Tibial artery (tissue), 4 donors: ENCODE measurements at regions not wholly inside any gene's neighbourhood (a gene's known extent, or its start where the extent isn't known, plus 50 kb on each side); places are given as distances from the start of the nearest gene placed in this dataset.

ENCODE experiments used
- DNase-seq, 2 donors: peaks; one replicate each; pipeline ENCODE4 v3.0.0-alpha.2; 2019
- H3K27ac ChIP-seq, 2 donors: fragments of 200-600 bp; sonication (generic) in 1 of 2; 1 replicate in 1 of 2; 2 replicates in 1 of 2; pipeline ENCODE4 v1.5.1; 2018 to 2019; ENCODE audit warnings: mild to moderate bottlenecking in 1 of 2
- H3K27me3 ChIP-seq, 2 donors: fragments of 200-600 bp; sonication (generic) in 1 of 2; one replicate each; pipeline versions ENCODE4 v1.5.1 to v1.6.0; 2016 to 2019
- H3K36me3 ChIP-seq, 3 donors: fragments of 200-600 bp; sonication (generic) in 2 of 3; one replicate each; pipeline ENCODE4 v1.5.1; 2016 to 2019; ENCODE audit warnings: mild to moderate bottlenecking in 2 of 3
- H3K4me1 ChIP-seq, 4 donors: fragments of 200-600 bp; sonication (generic) in 2 of 4; 1 replicate in 3 of 4; 2 replicates in 1 of 4; pipeline ENCODE4 v1.5.1; 2016 to 2019
- H3K4me3 ChIP-seq, 2 donors: fragments of 200-600 bp; sonication (generic) in 1 of 2; 1 replicate in 1 of 2; 2 replicates in 1 of 2; pipeline ENCODE4 v1.5.1; 2018 to 2019; ENCODE audit warnings: mild to moderate bottlenecking in 2 of 2
- H3K9me3 ChIP-seq, 3 donors: fragments of 200-600 bp; sonication (generic) in 1 of 3; one replicate each; pipeline ENCODE4 v1.5.1; 2016 to 2019
- CTCF ChIP-seq, 2 experiments: fragments of 200-600 bp in 1 of 2; fragments of 450-650 bp in 1 of 2; IDR thresholded peaks; one replicate each; pipeline ENCODE4 v1.5.1; 2017 to 2019; ENCODE audit warnings: antibody characterized with exemption in 2 of 2, mild to moderate bottlenecking in 1 of 2, moderate library complexity in 1 of 2
- intact Hi-C: fragments of 100-400 bp; cut with DNase I; formaldehyde crosslinking; loops from one replicate; pipeline ENCODE4 v1.15.0; 2023; ENCODE audit warnings: low total_unique reads

GRCh38 chr16:5366126-5366525 is 268.5 kb upstream of the EEF2KMT start:
- TF ChIP-seq CTCF (IDR thresholded peaks at IDR 0.05) = no peak
- DNase-seq = no peak
- no peak overlapping the region for H3K4me3 ChIP-seq
- no peaks in the 10 kb centered on the region for H3K36me3 ChIP-seq
- H3K27ac ChIP-seq = no peak overlapping the region
- no peaks in the 10 kb centered on the region for H3K9me3 ChIP-seq
- intact Hi-C loops = no loop called here
- H3K4me1 ChIP-seq = peaks cover 0 to 5% (median 0%) of the 10 kb centered on the region in 4 donors
- H3K27me3 ChIP-seq = no peaks in the 10 kb centered on the region

GRCh38 chr16:5364186-5364585 is 266.6 kb upstream of the EEF2KMT start:
- Histone ChIP-seq H3K9me3 (no peaks in the 10 kb centered on the region), H3K4me1 (peaks cover 0 to 5% (median 0%) of the 10 kb centered on the region in 4 donors), H3K27ac (no peak overlapping the region), H3K27me3 (no peaks in the 10 kb centered on the region), H3K4me3 (no peak overlapping the region), H3K36me3 (no peaks in the 10 kb centered on the region)
- intact Hi-C loops = no loop called here
- no peak for TF ChIP-seq CTCF (IDR thresholded peaks at IDR 0.05)
- DNase-seq = no peak

GRCh38 chr16:5361322-5361721 is 263.7 kb upstream of the EEF2KMT start:
- no peak for DNase-seq
- no peaks in the 10 kb centered on the region for H3K27me3 ChIP-seq
- peaks cover 0 to 5% (median 0%) of the 10 kb centered on the region in 4 donors for H3K4me1 ChIP-seq
- no peak overlapping the region for H3K27ac ChIP-seq
- intact Hi-C loops = no loop called here
- TF ChIP-seq CTCF (IDR thresholded peaks at IDR 0.05) = no peak
- no peaks in the 10 kb centered on the region for H3K9me3 ChIP-seq
- no peak overlapping the region for H3K4me3 ChIP-seq
- H3K36me3 ChIP-seq = no peaks in the 10 kb centered on the region

- no peaks in the 10 kb centered on the region for H3K9me3 ChIP-seq
- intact Hi-C loops = no loop called here
- H3K27me3 ChIP-seq = no peaks in the 10 kb centered on the region
- no peak overlapping the region for H3K4me3 ChIP-seq
- H3K36me3 ChIP-seq = no peaks in the 10 kb centered on the region
- no peak for DNase-seq
- H3K27ac ChIP-seq = no peak overlapping the region
- H3K4me1 ChIP-seq = no peaks in the 10 kb centered on the region
- no peak for TF ChIP-seq CTCF (IDR thresholded peaks at IDR 0.05)
These were observed 257.1 kb upstream of the EEF2KMT start for GRCh38 chr16:5354645-5355044.

DNA sequence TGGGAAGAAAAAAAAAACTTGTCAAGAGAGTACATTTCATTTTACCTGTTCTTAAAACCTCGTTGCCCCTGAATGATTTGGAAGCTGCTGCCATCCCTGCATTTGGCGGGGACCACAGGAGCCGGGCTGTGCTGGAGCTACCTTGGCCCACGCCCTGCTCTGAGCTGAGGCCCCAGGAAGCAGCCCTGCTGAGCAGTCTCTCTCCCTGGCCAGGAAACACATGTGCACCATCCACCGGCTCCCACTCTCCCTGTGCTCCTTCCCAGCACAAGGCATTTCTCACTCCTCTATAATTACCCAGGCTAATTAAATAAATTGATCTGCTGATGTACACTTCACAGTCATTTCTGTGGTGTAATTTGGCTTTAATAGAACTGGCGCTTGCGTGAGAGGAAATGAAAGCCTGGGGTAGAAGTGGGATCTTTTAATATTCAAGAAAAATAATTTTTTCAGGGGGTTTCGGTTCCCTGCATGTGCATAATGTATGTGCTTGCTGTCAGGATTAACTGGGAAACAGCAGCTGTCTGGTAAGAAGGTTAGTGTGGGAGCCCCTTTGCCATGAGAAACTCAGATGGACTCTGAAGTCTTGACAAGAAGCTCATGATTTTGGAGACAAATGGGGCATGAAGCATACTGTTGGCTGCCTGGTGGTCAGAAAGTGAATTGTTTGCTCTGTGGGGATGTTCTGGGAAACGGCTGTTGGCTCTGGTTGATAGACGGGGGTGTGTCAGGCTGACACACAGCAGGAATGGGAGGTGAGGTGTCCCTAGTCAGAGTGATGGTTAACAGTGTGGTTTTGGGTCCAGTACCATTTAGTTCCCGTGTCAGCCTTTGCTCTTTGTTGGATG is 252.3 kb upstream of the EEF2KMT start:
- no peaks in the 10 kb centered on the region for H3K36me3 ChIP-seq
- no peaks in the 10 kb centered on the region for H3K9me3 ChIP-seq
- intact Hi-C loops = no loop called here
- no peak for TF ChIP-seq CTCF (IDR thresholded peaks at IDR 0.05)
- no peak for DNase-seq
- no peaks in the 10 kb centered on the region for H3K4me1 ChIP-seq
- no peaks in the 10 kb centered on the region for H3K27me3 ChIP-seq
- H3K4me3 ChIP-seq = no peak overlapping the region
- no peak overlapping the region for H3K27ac ChIP-seq
